Trophoblast cell (in vitro differentiated cells and primary cell): ENCODE measurements at regions not wholly inside any gene's neighbourhood (a gene's known extent, or its start where the extent isn't known, plus 50 kb on each side); places are given as distances from the start of the nearest gene placed in this dataset.

Source experiments
- DNase-seq, 2 donors: peaks; one replicate each; pipeline ENCODE4 v3.0.0-alpha.2; 2016
- H2AFZ ChIP-seq: 2 replicates; pipeline ENCODE4 v1.6.1; 2013; ENCODE audit warnings: low read length, moderate library complexity, mild to moderate bottlenecking; ENCODE audit not compliant: insufficient read depth, poor library complexity
- H2AK5ac ChIP-seq: 2 replicates; pipeline ENCODE4 v1.6.1; 2013; ENCODE audit warnings: mild to moderate bottlenecking, low read length
- H2BK120ac ChIP-seq: 2 replicates; pipeline ENCODE4 v1.6.1; 2013; ENCODE audit warnings: low read length, mild to moderate bottlenecking, moderate library complexity; ENCODE audit not compliant: insufficient read depth, poor library complexity
- H2BK12ac ChIP-seq: 2 replicates; pipeline ENCODE4 v1.6.1; 2013; ENCODE audit warnings: mild to moderate bottlenecking, low read length, moderate library complexity
- H2BK5ac ChIP-seq: 2 replicates; pipeline ENCODE4 v1.6.1; 2013; ENCODE audit warnings: low read length, low read depth, moderate library complexity, mild to moderate bottlenecking; ENCODE audit not compliant: poor library complexity
- H3K14ac ChIP-seq: 2 replicates; pipeline ENCODE4 v1.6.1; 2013; ENCODE audit warnings: mild to moderate bottlenecking, low read length
- H3K18ac ChIP-seq: 2 replicates; pipeline ENCODE4 v1.6.1; 2013; ENCODE audit warnings: mild to moderate bottlenecking, low read length
- H3K23ac ChIP-seq: 2 replicates; pipeline ENCODE4 v1.6.1; 2013; ENCODE audit warnings: low read length
- H3K27ac ChIP-seq: 2 replicates; pipeline ENCODE4 v1.5.1; 2013; ENCODE audit warnings: low read depth, mild to moderate bottlenecking, inconsistent platforms, low read length, moderate library complexity
- H3K27me3 ChIP-seq: 2 replicates; pipeline ENCODE4 v1.6.1; 2013; ENCODE audit warnings: inconsistent platforms, mild to moderate bottlenecking, low read length, moderate library complexity; ENCODE audit not compliant: insufficient read depth
- H3K36me3 ChIP-seq, 2 experiments: 1 replicate in 1 of 2; 2 replicates in 1 of 2; pipeline ENCODE4 v1.6.1; 2013; ENCODE audit warnings: low read length in 2 of 2, mild to moderate bottlenecking in 2 of 2, moderate library complexity in 1 of 2; ENCODE audit not compliant: insufficient read depth in 2 of 2, control insufficient read depth in 1 of 2
- H3K4ac ChIP-seq: 2 replicates; pipeline ENCODE4 v1.6.1; 2013; ENCODE audit warnings: low read depth, mild to moderate bottlenecking, low read length, moderate library complexity
- H3K4me1 ChIP-seq, 2 experiments: 1 replicate in 1 of 2; 2 replicates in 1 of 2; pipeline ENCODE4 v1.6.1; 2013; ENCODE audit warnings: low read length in 2 of 2, mild to moderate bottlenecking in 2 of 2, moderate library complexity in 1 of 2; ENCODE audit not compliant: insufficient read depth in 2 of 2, control insufficient read depth in 1 of 2
- H3K4me2 ChIP-seq: 2 replicates; pipeline ENCODE4 v1.6.1; 2013; ENCODE audit warnings: inconsistent platforms, mild to moderate bottlenecking, low read length, moderate library complexity
- H3K4me3 ChIP-seq: 2 replicates; pipeline ENCODE4 v1.5.1; 2013; ENCODE audit warnings: mild to moderate bottlenecking, low read depth, low read length, inconsistent platforms
- H3K79me1 ChIP-seq: one replicate; pipeline ENCODE4 v1.6.1; 2013; ENCODE audit warnings: low read length
- H3K79me2 ChIP-seq: 2 replicates; pipeline ENCODE4 v1.6.1; 2013; ENCODE audit warnings: low read length, mild to moderate bottlenecking; ENCODE audit not compliant: control insufficient read depth, insufficient read depth, poor library complexity
- H3K9ac ChIP-seq: 2 replicates; pipeline ENCODE4 v1.6.1; 2013; ENCODE audit warnings: mild to moderate bottlenecking, low read length
- H3K9me3 ChIP-seq: 2 replicates; pipeline ENCODE4 v1.6.1; 2013; ENCODE audit warnings: low read depth, mild to moderate bottlenecking, control low read depth, inconsistent platforms, low read length; ENCODE audit not compliant: insufficient read depth
- H4K12ac ChIP-seq: 2 replicates; pipeline ENCODE4 v1.6.1; 2013; ENCODE audit warnings: low read depth, mild to moderate bottlenecking, low read length, moderate library complexity
- H4K8ac ChIP-seq: 2 replicates; pipeline ENCODE4 v1.6.1; 2013; ENCODE audit warnings: low read depth, mild to moderate bottlenecking, low read length, moderate library complexity
- H4K91ac ChIP-seq: one replicate; pipeline ENCODE4 v1.6.1; 2013; ENCODE audit warnings: low read depth, mild to moderate bottlenecking, low read length, moderate library complexity
- WGBS: extraction: QIAGEN DNeasy Blood & Tissue Kit; methylation state at CpG from one replicate; pipeline ENCODE4 v1.1.7; 2013; ENCODE audit warnings: missing lambda C conversion rate; ENCODE audit not compliant: insufficient read length, insufficient coverage; ENCODE audit errors: extremely low coverage; 5-methylcytosine and 5-hydroxymethylcytosine counted together

DNA sequence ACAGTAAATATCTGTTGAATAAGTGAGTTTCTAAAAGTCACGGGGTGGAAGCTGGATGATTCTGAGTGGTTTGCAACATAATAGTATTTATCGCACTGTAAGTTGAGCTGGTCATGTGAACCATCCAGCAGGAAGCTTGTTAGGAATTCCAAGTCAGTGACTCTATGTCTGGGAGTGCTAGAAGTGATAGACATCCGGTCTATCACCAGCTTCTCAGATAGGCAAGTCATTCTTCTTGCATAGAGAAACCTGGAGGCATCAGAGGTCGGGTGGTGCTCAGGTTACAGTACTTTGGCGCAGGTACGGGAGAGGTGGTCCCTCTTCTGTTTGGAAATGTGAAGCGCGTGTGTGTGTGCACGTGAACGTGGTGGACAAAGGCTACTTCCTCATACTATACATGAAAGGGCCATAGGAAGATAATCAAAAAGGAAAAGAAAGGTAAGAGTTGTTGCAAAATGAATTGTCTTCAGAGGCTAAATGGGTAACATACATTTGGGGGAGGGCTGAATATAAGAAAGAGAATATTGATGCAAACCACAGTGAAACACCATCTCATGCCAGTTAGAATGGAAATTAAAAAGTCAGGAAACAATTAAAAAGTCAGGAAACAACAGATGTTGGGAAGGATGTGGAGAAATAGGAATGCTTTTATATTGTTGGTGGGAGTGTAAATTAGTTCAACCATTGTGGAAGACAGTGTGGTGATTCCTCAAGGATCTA lies 299.3 kb upstream of the ZFP64 start:
- no peak overlapping the region for H2BK120ac ChIP-seq
- no peaks in the 10 kb centered on the region for H3K27me3 ChIP-seq
- no peaks in the 10 kb centered on the region for H3K79me2 ChIP-seq
- H3K4ac ChIP-seq: no peak overlapping the region
- H2AK5ac ChIP-seq: no peak overlapping the region
- whole genome bisulfite sequencing: no CpG with 5 or more reads among the region's 10 CpGs
- peaks cover 4 to 11% of the 10 kb centered on the region in 2 experiments for H3K4me1 ChIP-seq
- H2BK12ac ChIP-seq: no peak overlapping the region
- H3K27ac ChIP-seq: peak overlapping the region; percentile 43
- H2AFZ ChIP-seq: no peak overlapping the region
- H3K79me1 ChIP-seq: peaks cover 4% of the 10 kb centered on the region
- H3K9ac ChIP-seq: no peak overlapping the region
- H4K12ac ChIP-seq: no peak overlapping the region
- no peak overlapping the region for H3K4me3 ChIP-seq
- H3K23ac ChIP-seq: no peak overlapping the region
- H4K8ac ChIP-seq: no peak overlapping the region
- no peaks in the 10 kb centered on the region for H3K36me3 ChIP-seq
- DNase-seq: peak; percentile 58 to 85
- no peak overlapping the region for H3K18ac ChIP-seq
- H2BK5ac ChIP-seq: no peak overlapping the region
- H4K91ac ChIP-seq: no peak overlapping the region
- no peaks in the 10 kb centered on the region for H3K9me3 ChIP-seq
- H3K4me2 ChIP-seq: no peak overlapping the region
- H3K14ac ChIP-seq: no peak overlapping the region

DNA sequence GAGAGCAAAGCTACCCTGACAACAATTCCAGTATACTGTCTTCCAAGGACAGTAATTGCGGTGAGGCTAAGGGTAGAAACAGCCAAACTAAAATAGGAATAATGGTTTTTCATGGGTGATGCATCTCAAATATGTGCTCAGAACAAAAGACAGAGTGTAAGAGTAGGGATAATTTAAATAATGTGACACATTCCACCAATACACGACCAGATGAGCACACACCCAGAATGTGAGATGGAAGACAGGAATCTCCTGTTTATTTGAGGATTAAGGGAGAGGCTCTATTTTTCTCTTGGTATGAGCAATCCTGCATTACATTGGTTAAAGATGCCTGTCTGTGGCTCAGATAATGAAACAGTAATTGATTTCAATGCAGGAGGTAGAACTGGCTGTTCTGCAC lies 292.9 kb upstream of the ZFP64 start:
- Histone ChIP-seq H4K12ac (no peak overlapping the region), H3K27me3 (no peaks in the 10 kb centered on the region), H2AFZ (no peak overlapping the region), H2BK12ac (no peak overlapping the region), H3K4me2 (no peak overlapping the region), H3K23ac (no peak overlapping the region), H3K4me1 (no peaks in the 10 kb centered on the region), H4K8ac (no peak overlapping the region), H2BK5ac (no peak overlapping the region), H3K79me1 (no peaks in the 10 kb centered on the region), H2AK5ac (no peak overlapping the region), H3K9ac (no peak overlapping the region), H3K36me3 (no peaks in the 10 kb centered on the region), H2BK120ac (no peak overlapping the region), H3K9me3 (no peaks in the 10 kb centered on the region), H3K18ac (no peak overlapping the region), H4K91ac (no peak overlapping the region), H3K79me2 (no peaks in the 10 kb centered on the region), H3K14ac (no peak overlapping the region), H3K4me3 (no peak overlapping the region), H3K27ac (no peak overlapping the region), H3K4ac (no peak overlapping the region)
- no peak for DNase-seq
- no CpG with 5 or more reads among the region's 2 CpGs for WGBS

DNA sequence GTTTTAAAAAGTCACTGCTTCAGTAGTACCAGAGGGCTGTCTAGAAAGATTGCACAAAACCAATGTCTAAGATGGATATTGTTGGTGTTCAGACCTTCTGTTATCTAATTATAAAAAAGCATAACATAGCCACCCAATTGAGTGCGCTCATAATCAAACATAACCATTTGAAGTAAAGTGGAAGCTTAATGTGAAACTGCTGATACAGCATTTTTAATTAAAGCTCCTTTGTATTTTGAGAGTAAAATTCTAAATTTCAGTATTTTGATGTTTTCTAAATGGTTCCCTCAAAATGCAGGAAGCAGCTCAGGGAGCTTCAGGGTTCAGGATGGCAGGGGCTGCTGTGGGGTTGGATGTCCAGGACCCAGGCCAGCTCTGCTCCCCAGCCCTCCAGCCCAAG lies 291.8 kb upstream of the ZFP64 start:
- Histone ChIP-seq H3K4me3 (no peak overlapping the region), H3K9ac (no peak overlapping the region), H2BK120ac (no peak overlapping the region), H3K36me3 (no peaks in the 10 kb centered on the region), H3K27me3 (no peaks in the 10 kb centered on the region), H4K91ac (no peak overlapping the region), H3K9me3 (no peaks in the 10 kb centered on the region), H3K79me1 (no peaks in the 10 kb centered on the region), H2BK12ac (no peak overlapping the region), H4K12ac (no peak overlapping the region), H3K4ac (no peak overlapping the region), H3K79me2 (no peaks in the 10 kb centered on the region), H3K4me2 (no peak overlapping the region), H2AK5ac (no peak overlapping the region), H3K18ac (no peak overlapping the region), H3K27ac (no peak overlapping the region), H2AFZ (no peak overlapping the region), H3K14ac (no peak overlapping the region), H4K8ac (no peak overlapping the region), H2BK5ac (no peak overlapping the region), H3K23ac (no peak overlapping the region), H3K4me1 (no peaks in the 10 kb centered on the region)
- no peak for DNase-seq
- WGBS: no CpG with 5 or more reads among the region's 1 CpG

DNA sequence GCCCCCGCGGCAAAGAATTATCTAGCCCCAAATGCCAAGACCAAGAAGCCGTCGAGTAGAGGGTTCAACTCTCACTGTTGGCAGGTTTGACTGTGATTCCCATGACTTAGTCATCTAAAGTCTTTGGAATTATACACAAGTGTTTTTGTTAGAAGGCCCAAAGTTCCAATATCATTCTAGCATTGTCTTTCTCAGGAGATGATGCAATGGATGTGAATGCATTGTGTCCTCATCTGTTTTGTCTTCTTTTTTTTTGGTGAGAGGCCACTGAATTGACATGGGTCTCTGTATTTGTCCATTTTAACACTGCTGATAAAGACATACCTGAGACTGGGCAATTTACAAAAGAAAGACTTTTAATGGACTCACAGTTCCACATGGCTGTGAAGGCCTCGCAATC lies 290.5 kb upstream of the ZFP64 start:
- no peaks in the 10 kb centered on the region for H3K79me2 ChIP-seq
- H4K12ac ChIP-seq: no peak overlapping the region
- no peak overlapping the region for H3K4me3 ChIP-seq
- no peaks in the 10 kb centered on the region for H3K4me1 ChIP-seq
- no peak overlapping the region for H4K8ac ChIP-seq
- H2BK120ac ChIP-seq: no peak overlapping the region
- no peaks in the 10 kb centered on the region for H3K9me3 ChIP-seq
- H2BK12ac ChIP-seq: no peak overlapping the region
- no peaks in the 10 kb centered on the region for H3K27me3 ChIP-seq
- H3K27ac ChIP-seq: no peak overlapping the region
- no peak overlapping the region for H3K4me2 ChIP-seq
- no peak overlapping the region for H3K23ac ChIP-seq
- WGBS: no CpG with 5 or more reads among the region's 5 CpGs
- no peak overlapping the region for H3K14ac ChIP-seq
- H3K9ac ChIP-seq: no peak overlapping the region
- no peak overlapping the region for H3K18ac ChIP-seq
- no peak overlapping the region for H3K4ac ChIP-seq
- DNase-seq: no peak
- no peak overlapping the region for H2BK5ac ChIP-seq
- H4K91ac ChIP-seq: no peak overlapping the region
- H3K36me3 ChIP-seq: no peaks in the 10 kb centered on the region
- H3K79me1 ChIP-seq: no peaks in the 10 kb centered on the region
- H2AK5ac ChIP-seq: no peak overlapping the region
- no peak overlapping the region for H2AFZ ChIP-seq
